Activated T-cell treated with anti-CD3 and anti-CD28 coated beads for 48 hours (primary cell): ENCODE measurements at regions not wholly inside any gene's neighbourhood (a gene's known extent, or its start where the extent isn't known, plus 50 kb on each side); places are given as distances from the start of the nearest gene placed in this dataset.
"Not testable (repeated sequence)": the region's sequence is repeated elsewhere in the genome, so short reads cannot be mapped to it uniquely, and the experiment has no call there.

Experiments
- DNase-seq: peaks from one replicate; pipeline ENCODE4 v3.0.0-alpha.2; 2020; ENCODE audit warnings: low read depth

- DNase-seq, result no peak
These were observed 98.1 kb upstream of the MARCKS start for GRCh38 chr6:113758826-113759574.

GRCh38 chr6:113762641-113763040, 94.5 kb upstream of the MARCKS start:
- DNase-seq, result no peak

GRCh38 chr6:113763311-113763766, 93.8 kb upstream of the MARCKS start:
- no peak for DNase-seq

GRCh38 chr6:113763876-113764275, 93.3 kb upstream of the MARCKS start:
- peak; percentile 1 for DNase-seq

- no peak for DNase-seq
These were observed 91.2 kb upstream of the MARCKS start for GRCh38 chr6:113765909-113766308.

- DNase-seq, result no peak
These were observed 89.2 kb upstream of the MARCKS start for GRCh38 chr6:113767985-113768384.

- no peak for DNase-seq
These were observed 84.2 kb upstream of the MARCKS start for GRCh38 chr6:113772961-113773360.

GRCh38 chr6:113774127-113774825, 82.9 kb upstream of the MARCKS start:
- DNase-seq, result no peak

- no peak for DNase-seq
These were observed 80.1 kb upstream of the MARCKS start for GRCh38 chr6:113776998-113777397.

- no peak for DNase-seq
These were observed 79.5 kb upstream of the MARCKS start for GRCh38 chr6:113777601-113778000.

GRCh38 chr6:113779656-113780055, 77.5 kb upstream of the MARCKS start:
- DNase-seq, result no peak

- DNase-seq, result no peak
These were observed 74.5 kb upstream of the MARCKS start for GRCh38 chr6:113782636-113783035.

GRCh38 chr6:113786168-113786567, 71.0 kb upstream of the MARCKS start:
- no peak for DNase-seq

GRCh38 chr6:113788586-113788985, 68.6 kb upstream of the MARCKS start:
- DNase-seq, result no peak

GRCh38 chr6:113791225-113791624, 65.9 kb upstream of the MARCKS start:
- not testable (repeated sequence) for DNase-seq

- DNase-seq, result not testable (repeated sequence)
These were observed 61.8 kb upstream of the MARCKS start for GRCh38 chr6:113795371-113795770.

GRCh38 chr6:113796038-113796437, 61.1 kb upstream of the MARCKS start:
- no peak for DNase-seq

GRCh38 chr6:113802779-113803178, 54.4 kb upstream of the MARCKS start:
- DNase-seq, result no peak

GRCh38 chr6:113805173-113805790, 51.9 kb upstream of the MARCKS start:
- DNase-seq, result no peak

GRCh38 chr6:113805811-113806495, 51.2 kb upstream of the MARCKS start:
- DNase-seq, result no peak
